GM12878 (cell line): ENCODE measurements at regions not wholly inside any gene's neighbourhood (a gene's known extent, or its start where the extent isn't known, plus 50 kb on each side); places are given as distances from the start of the nearest gene placed in this dataset.

Experiments
- ATAC-seq: fragments of 200-7000 bp; cut with Tn5 transposase; 3 replicates; pipeline ENCODE4 v1.9.1; 2020; ENCODE audit warnings: mild to moderate bottlenecking, moderate library complexity
- BruUV-seq: library from RNA; stranded (reverse); fragments of 400-500 nt; replicated peaks from 2 replicates; lab custom pipeline; 2021; lab: Mats Ljungman, UMichigan
- CTCF ChIA-PET: fragments of 300-600 bp; sonication (Branson Sonifier 250); formaldehyde crosslinking; extraction: SDS; loops from one replicate; lab custom pipeline; 2021; ENCODE audit warnings: inconsistent platforms; lab: Yijun Ruan, JAX
- POLR2A ChIA-PET: fragments of 350-600 bp; formaldehyde crosslinking; extraction: SDS; loops from one replicate; lab custom pipeline; 2021; ENCODE audit warnings: inconsistent platforms; lab: Charles Lee
- RAD21 ChIA-PET: fragments of 300-600 bp; sonication (Branson Sonifier 250); formaldehyde crosslinking; loops from one replicate; lab custom pipeline; 2023; ENCODE audit warnings: antibody characterized with exemption; ENCODE audit not compliant: unreplicated experiment; lab: Charles Lee
- SMC1A ChIA-PET: fragments of 300-600 bp; sonication (Branson Sonifier 250); formaldehyde crosslinking; loops from one replicate; lab custom pipeline; 2023; ENCODE audit not compliant: unreplicated experiment, uncharacterized antibody; lab: Charles Lee
- DNase-seq: peaks from one replicate; pipeline ENCODE4 v3.0.0-alpha.2; 2011; ENCODE audit warnings: low read depth, low spot score
- FAIRE-seq: peaks from 3 replicates; lab custom pipeline; 2011; peaks lifted over from hg19 to GRCh38; lab: Jason Lieb, UNC
- H2AFZ ChIP-seq: 2 replicates; pipeline ENCODE4 v1.6.0; 2011; ENCODE audit warnings: low read depth, low read length, control low read depth; ENCODE audit not compliant: control insufficient read depth
- H3K27ac ChIP-seq: 2 replicates; pipeline ENCODE4 v1.5.1; 2011; ENCODE audit warnings: control low read depth; ENCODE audit not compliant: control insufficient read depth, insufficient read depth
- H3K27me3 ChIP-seq, 2 experiments: replicated peaks in 1 of 2; 2 replicates each; pipeline versions ENCODE4 v1.6.0 to v1.6.1; 2011; ENCODE audit warnings: low read length in 1 of 2; ENCODE audit not compliant: control insufficient read depth in 2 of 2, insufficient read depth in 2 of 2
- H3K36me3 ChIP-seq, 2 experiments: 2 replicates each; pipeline ENCODE4 v1.5.1; 2011; ENCODE audit warnings: low read length in 1 of 2; ENCODE audit not compliant: control insufficient read depth in 2 of 2, insufficient read depth in 2 of 2
- H3K4me1 ChIP-seq: 2 replicates; pipeline ENCODE4 v1.6.1; 2011; ENCODE audit warnings: mild to moderate bottlenecking, low read length, moderate library complexity, mixed read lengths; ENCODE audit not compliant: control insufficient read depth, insufficient read depth
- H3K4me2 ChIP-seq: 2 replicates; pipeline ENCODE4 v1.6.0; 2011; ENCODE audit warnings: control low read depth; ENCODE audit not compliant: control insufficient read depth, insufficient read depth
- H3K4me3 ChIP-seq: fragments of 200-600 bp; sonication (generic); 2 replicates; pipeline ENCODE4 v1.5.1; 2016
- H3K79me2 ChIP-seq: 2 replicates; pipeline ENCODE4 v1.6.0; 2011; ENCODE audit warnings: low read length; ENCODE audit not compliant: control insufficient read depth, insufficient read depth
- H3K9ac ChIP-seq: 2 replicates; pipeline ENCODE4 v1.8.0; 2011; ENCODE audit warnings: low read length, control low read depth, mixed read lengths; ENCODE audit not compliant: control insufficient read depth, insufficient read depth
- H3K9me3 ChIP-seq: replicated peaks from 3 replicates; pipeline ENCODE4 v1.5.1; 2011; ENCODE audit warnings: mild to moderate bottlenecking, low read length; ENCODE audit not compliant: control insufficient read depth, insufficient read depth
- H4K20me1 ChIP-seq: 2 replicates; pipeline ENCODE4 v1.6.0; 2011; ENCODE audit not compliant: control insufficient read depth, insufficient read depth
- ASH2L ChIP-seq: fragments of 300-600, 200-600 bp; sonication (generic); IDR thresholded peaks from 2 replicates; pipeline ENCODE4 v1.6.1; 2017; ENCODE audit warnings: low read depth, mild to moderate bottlenecking, borderline replicate concordance
- ATF7 ChIP-seq: fragments of 450-650 bp; IDR thresholded peaks from 2 replicates; pipeline ENCODE4 v1.6.1; 2016; ENCODE audit warnings: low read depth, mild to moderate bottlenecking
- POLR2AphosphoS2 ChIP-seq: IDR thresholded peaks from 2 replicates; pipeline ENCODE4 v1.6.1; 2011; ENCODE audit warnings: low read depth, mild to moderate bottlenecking, low read length, improper control_type of control experiment, moderate library complexity
- PRDM15 ChIP-seq: fragments of 450-650 bp; formaldehyde crosslinking; IDR thresholded peaks from 2 replicates; pipeline ENCODE4 v1.4.0; 2020; ENCODE audit warnings: mild to moderate bottlenecking, moderate library complexity
- RAD21 ChIP-seq: IDR thresholded peaks from 2 replicates; pipeline ENCODE4 v1.6.1; 2011; ENCODE audit warnings: mild to moderate bottlenecking, low read depth, low read length, moderate library complexity; ENCODE audit not compliant: insufficient read depth
- SMC3 ChIP-seq: IDR thresholded peaks from 2 replicates; pipeline ENCODE4 v1.6.1; 2011; ENCODE audit warnings: low read length, improper control_type of control experiment, borderline replicate concordance
- WGBS: methylation state at CpG from one replicate; pipeline ENCODE4 v1.1.6; 2016; ENCODE audit warnings: low lambda C conversion rate; ENCODE audit not compliant: insufficient replicate concordance, insufficient coverage; ENCODE audit errors: missing lambda C conversion rate; 5-methylcytosine and 5-hydroxymethylcytosine counted together
- in situ Hi-C: fragments of 300-500 bp; cut with MboI; formaldehyde crosslinking; loops from 9 replicates; pipeline ENCODE4 v1.14.3; 2018; ENCODE audit warnings: mixed read lengths
- intact Hi-C: fragments of 100-400 bp; cut with micrococcal nuclease; formaldehyde crosslinking; loops from one replicate; pipeline ENCODE4 v1.14.2; 2022; ENCODE audit not compliant: unreplicated experiment

- H3K9ac ChIP-seq = no peak overlapping the region
- WGBS = 56% methylated on average over 6 of the region's 6 CpGs
- TF ChIP-seq RAD21 (no peak), ASH2L (no peak), ATF7 (no peak), POLR2AphosphoS2 (no peak), SMC3 (no peak), PRDM15 (CRISPR knock-in tag) (no peak)
- TF ChIP-seq, all 136 proteins: peak for 0
- ChIA-PET CTCF (no interaction called here), POLR2A (no interaction called here), SMC1A (no interaction called here), RAD21 (no interaction called here)
- H3K36me3 ChIP-seq = no peaks in the 10 kb centered on the region
- ATAC-seq (no peak), DNase-seq (no peak), FAIRE-seq (no peak)
- H3K27me3 ChIP-seq = no peaks in the 10 kb centered on the region; a peak in 1 of 4 replicates
- H3K4me2 ChIP-seq = no peak overlapping the region
- intact Hi-C loops = no loop called here
- H3K4me1 ChIP-seq = no peaks in the 10 kb centered on the region
- in situ Hi-C loops = no loop called here
- no peak overlapping the region for H3K27ac ChIP-seq
- no peaks in the 10 kb centered on the region for H3K79me2 ChIP-seq
- H3K9me3 ChIP-seq = no peaks in the 10 kb centered on the region
- no TSS peak for BruUV-seq
- H2AFZ ChIP-seq = no peak overlapping the region
- H3K4me3 ChIP-seq = no peak overlapping the region
- H4K20me1 ChIP-seq = no peaks in the 10 kb centered on the region
Measured at GRCh38 chr2:45182667-45183295, 173.5 kb upstream of the SIX2 start.
